BJ (cell line): ENCODE measurements at regions not wholly inside any gene's neighbourhood (a gene's known extent, or its start where the extent isn't known, plus 50 kb on each side); places are given as distances from the start of the nearest gene placed in this dataset.

Experiments
- CTCF ChIA-PET: fragments of 350-600 bp; formaldehyde crosslinking; extraction: SDS; loops from one replicate; lab custom pipeline; 2021; ENCODE audit warnings: antibody characterized with exemption, inconsistent platforms; lab: Yijun Ruan, JAX
- POLR2A ChIA-PET: fragments of 300-600 bp; sonication (Branson Sonifier 250); formaldehyde crosslinking; extraction: SDS; loops from one replicate; lab custom pipeline; 2021; ENCODE audit warnings: antibody characterized with exemption; lab: Charles Lee
- DNase-seq: peaks from one replicate; pipeline ENCODE4 v3.0.0-alpha.2; 2011; ENCODE audit warnings: low read depth
- H3K27me3 ChIP-seq: 2 replicates; pipeline ENCODE4 v1.6.0; 2011; ENCODE audit warnings: low read length; ENCODE audit not compliant: control insufficient read depth, insufficient read depth
- H3K36me3 ChIP-seq: 2 replicates; pipeline ENCODE4 v1.5.1; 2011; ENCODE audit warnings: low read length; ENCODE audit not compliant: control insufficient read depth, insufficient read depth
- H3K4me3 ChIP-seq: 2 replicates; pipeline ENCODE4 v1.5.1; 2011; ENCODE audit warnings: low read depth, mild to moderate bottlenecking, control low read depth, low read length
- CTCF ChIP-seq: IDR thresholded peaks from 2 replicates; pipeline ENCODE4 v1.5.1; 2011; ENCODE audit warnings: low read depth, mild to moderate bottlenecking, control low read depth, inconsistent platforms, low read length, moderate library complexity; ENCODE audit not compliant: insufficient read depth

- DNase-seq, result no peak
- Histone ChIP-seq H3K4me3 (no peak overlapping the region), H3K36me3 (no peaks in the 10 kb centered on the region), H3K27me3 (no peaks in the 10 kb centered on the region)
- no peak for TF ChIP-seq CTCF
- ChIA-PET CTCF (no interaction called here), POLR2A (no interaction called here)
Measured at GRCh38 chr2:77800410-77800809, 278.2 kb upstream of the LRRTM4 start.

GRCh38 chr2:77807531-77808215 lies 285.5 kb upstream of the LRRTM4 start:
- Histone ChIP-seq H3K4me3 (no peak overlapping the region), H3K27me3 (no peaks in the 10 kb centered on the region), H3K36me3 (no peaks in the 10 kb centered on the region)
- TF ChIP-seq CTCF, result no peak
- POLR2A ChIA-PET, result no interaction called here
- CTCF ChIA-PET, result no interaction called here
- DNase-seq, result no peak

GRCh38 chr2:77808599-77808998 lies 286.4 kb upstream of the LRRTM4 start:
- DNase-seq, result no peak
- ChIA-PET POLR2A (no interaction called here), CTCF (no interaction called here)
- no peak for TF ChIP-seq CTCF
- Histone ChIP-seq H3K36me3 (no peaks in the 10 kb centered on the region), H3K4me3 (no peak overlapping the region), H3K27me3 (no peaks in the 10 kb centered on the region)

- no peaks in the 10 kb centered on the region for H3K36me3 ChIP-seq
- no peaks in the 10 kb centered on the region for H3K27me3 ChIP-seq
- no peak for DNase-seq
- no peak overlapping the region for H3K4me3 ChIP-seq
- CTCF ChIA-PET, result interaction anchor here (0.6 kb wide), 1 partner anchor 1054 kb away, joined by 3 read pairs; no protein-coding TSS in a partner anchor
- no peak for TF ChIP-seq CTCF
- POLR2A ChIA-PET, result no interaction called here
Measured at GRCh38 chr2:77813599-77813998, 291.4 kb upstream of the LRRTM4 start.

GRCh38 chr2:77816618-77817017 lies 294.4 kb upstream of the LRRTM4 start:
- ChIA-PET CTCF (no interaction called here), POLR2A (no interaction called here)
- Histone ChIP-seq H3K36me3 (no peaks in the 10 kb centered on the region), H3K4me3 (no peak overlapping the region), H3K27me3 (no peaks in the 10 kb centered on the region)
- no peak for DNase-seq
- TF ChIP-seq CTCF, result no peak
